K562 (cell line): ENCODE measurements at regions not wholly inside any gene's neighbourhood (a gene's known extent, or its start where the extent isn't known, plus 50 kb on each side); places are given as distances from the start of the nearest gene placed in this dataset.

Source experiments
- CEBPB ChIP-seq: fragments of 450-650 bp; IDR thresholded peaks from 2 replicates; pipeline ENCODE4 v1.6.1; 2016; ENCODE audit warnings: missing genetic modification characterization, missing compliant biosample characterization
- E2F8 ChIP-seq: fragments of 450-650 bp; IDR thresholded peaks from 2 replicates; pipeline ENCODE4 v1.7.1; 2018; ENCODE audit warnings: mild to moderate bottlenecking, low read depth; ENCODE audit not compliant: partially characterized antibody
- RHOXF2B ChIP-seq: fragments of 250-450 bp; sonication (Bioruptor Pico); conservative IDR thresholded peaks from 2 replicates; pipeline ENCODE4 v1.5.1; 2021
- TAF1 ChIP-seq: IDR thresholded peaks from 2 replicates; pipeline ENCODE4 v1.6.1; 2011; ENCODE audit warnings: mild to moderate bottlenecking, low read length, moderate library complexity; ENCODE audit not compliant: insufficient read depth, control insufficient read depth, severe bottlenecking; ENCODE audit errors: extremely low read depth
- ZNF217 ChIP-seq: sonication (generic); formaldehyde crosslinking; IDR thresholded peaks from 2 replicates; pipeline ENCODE4 v1.8.0; 2022; ENCODE audit warnings: mild to moderate bottlenecking, missing genetic modification reagents
- ZNF318 ChIP-seq, 2 experiments: fragments of 450-650 bp; IDR thresholded peaks; 2 replicates each; pipeline ENCODE4 v1.6.1; 2016; ENCODE audit warnings: mild to moderate bottlenecking in 2 of 2, borderline replicate concordance in 1 of 2, low read depth in 1 of 2, moderate library complexity in 1 of 2
- ZNF507 ChIP-seq: conservative IDR thresholded peaks from 2 replicates; pipeline ENCODE4 v1.6.1; 2017; ENCODE audit warnings: missing genetic modification characterization, missing compliant biosample characterization
- TF ChIP-seq, protein P1 (sequence below): fragments of 450-650 bp; IDR thresholded peaks from 2 replicates; pipeline ENCODE4 v1.6.1; 2016; ENCODE audit warnings: missing biosample characterization, missing genetic modification characterization

DNA sequence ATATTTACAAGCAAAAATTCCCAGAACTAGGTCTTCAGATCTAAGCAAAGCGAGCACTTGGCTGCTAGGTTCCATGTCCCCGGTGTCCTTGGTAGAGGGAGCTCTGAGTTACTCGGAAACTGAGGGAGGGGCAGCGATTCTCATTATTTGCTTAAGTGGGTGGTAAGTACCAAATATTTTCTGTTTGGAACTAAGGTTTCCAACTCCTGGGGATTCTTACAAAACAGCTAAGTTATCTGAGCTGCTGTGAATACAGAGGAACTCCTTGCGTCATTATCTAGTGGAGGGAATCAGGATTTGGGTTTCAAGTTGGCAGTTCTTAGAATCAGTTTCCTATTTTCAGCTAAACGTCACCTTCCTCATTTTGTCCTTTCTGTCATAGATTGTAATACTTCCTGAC lies 76.8 kb upstream of the IKZF1 start (continued):
- TF ChIP-seq ZNF318 (IDR thresholded peaks at IDR 0.05; ENCODE audit: borderline replicate concordance in 1 of 2, low read depth in 1 of 2), result no peak
- TF ChIP-seq, protein P1, sequence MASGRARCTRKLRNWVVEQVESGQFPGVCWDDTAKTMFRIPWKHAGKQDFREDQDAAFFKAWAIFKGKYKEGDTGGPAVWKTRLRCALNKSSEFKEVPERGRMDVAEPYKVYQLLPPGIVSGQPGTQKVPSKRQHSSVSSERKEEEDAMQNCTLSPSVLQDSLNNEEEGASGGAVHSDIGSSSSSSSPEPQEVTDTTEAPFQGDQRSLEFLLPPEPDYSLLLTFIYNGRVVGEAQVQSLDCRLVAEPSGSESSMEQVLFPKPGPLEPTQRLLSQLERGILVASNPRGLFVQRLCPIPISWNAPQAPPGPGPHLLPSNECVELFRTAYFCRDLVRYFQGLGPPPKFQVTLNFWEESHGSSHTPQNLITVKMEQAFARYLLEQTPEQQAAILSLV (tag), result no peak
- no peak for TF ChIP-seq RHOXF2B
- peak; percentile 63 for TF ChIP-seq CEBPB (tag)
- TF ChIP-seq ZNF217 (CRISPR knock-in tag), result no peak
- peak; percentile 93 for TF ChIP-seq E2F8
- TF ChIP-seq TAF1, result no peak
- no peak for TF ChIP-seq ZNF507 (tag)
- TF ChIP-seq, all 486 proteins: peak for 26
